ENCODE measurements at regions not wholly inside any gene's neighbourhood (a gene's known extent, or its start where the extent isn't known, plus 50 kb on each side); places are given as distances from the start of the nearest gene placed in this dataset.

GRCh38 chr15:35723852-35724251 is 177.9 kb upstream of the DPH6 start:
- H3K4me1 ChIP-seq (ENCODE audit: control insufficient read depth, insufficient read depth, low read length): no peaks in the 10 kb centered on the region
- H3K27ac ChIP-seq (ENCODE audit: low read depth, low read length): no peak overlapping the region
- no peak overlapping the region for H3K4me3 ChIP-seq (ENCODE audit: low read length)
- no peak overlapping the region for H3K9ac ChIP-seq (ENCODE audit: low read length)
- H3K36me3 ChIP-seq (ENCODE audit: control insufficient read depth, insufficient read depth, low read length): no peaks in the 10 kb centered on the region
- no peaks in the 10 kb centered on the region for H3K27me3 ChIP-seq (ENCODE audit: control insufficient read depth, insufficient read depth, low read length)

- H3K27me3 ChIP-seq (ENCODE audit: control insufficient read depth, insufficient read depth, low read length): no peaks in the 10 kb centered on the region
- no peak overlapping the region for H3K9ac ChIP-seq (ENCODE audit: low read length)
- no peaks in the 10 kb centered on the region for H3K36me3 ChIP-seq (ENCODE audit: control insufficient read depth, insufficient read depth, low read length)
- H3K27ac ChIP-seq (ENCODE audit: low read depth, low read length): no peak overlapping the region
- no peaks in the 10 kb centered on the region for H3K4me1 ChIP-seq (ENCODE audit: control insufficient read depth, insufficient read depth, low read length)
- no peak overlapping the region for H3K4me3 ChIP-seq (ENCODE audit: low read length)
Measured at GRCh38 chr15:35724626-35725025, 178.7 kb upstream of the DPH6 start.

- no peaks in the 10 kb centered on the region for H3K4me1 ChIP-seq (ENCODE audit: control insufficient read depth, insufficient read depth, low read length)
- no peak overlapping the region for H3K4me3 ChIP-seq (ENCODE audit: low read length)
- H3K27ac ChIP-seq (ENCODE audit: low read depth, low read length): no peak overlapping the region
- H3K36me3 ChIP-seq (ENCODE audit: control insufficient read depth, insufficient read depth, low read length): no peaks in the 10 kb centered on the region
- H3K9ac ChIP-seq (ENCODE audit: low read length): no peak overlapping the region
- H3K27me3 ChIP-seq (ENCODE audit: control insufficient read depth, insufficient read depth, low read length): no peaks in the 10 kb centered on the region
Measured at GRCh38 chr15:35725353-35725752, 179.4 kb upstream of the DPH6 start.

GRCh38 chr15:35727627-35728026 is 181.7 kb upstream of the DPH6 start:
- Histone ChIP-seq H3K27me3 (ENCODE audit: control insufficient read depth, insufficient read depth, low read length) (no peaks in the 10 kb centered on the region), H3K4me1 (ENCODE audit: control insufficient read depth, insufficient read depth, low read length) (no peaks in the 10 kb centered on the region), H3K4me3 (ENCODE audit: low read length) (no peak overlapping the region), H3K27ac (ENCODE audit: low read depth, low read length) (no peak overlapping the region), H3K9ac (ENCODE audit: low read length) (no peak overlapping the region), H3K36me3 (ENCODE audit: control insufficient read depth, insufficient read depth, low read length) (no peaks in the 10 kb centered on the region)

GRCh38 chr15:35728219-35728940 is 182.4 kb upstream of the DPH6 start:
- no peak overlapping the region for H3K4me3 ChIP-seq (ENCODE audit: low read length)
- no peak overlapping the region for H3K9ac ChIP-seq (ENCODE audit: low read length)
- H3K4me1 ChIP-seq (ENCODE audit: control insufficient read depth, insufficient read depth, low read length): no peaks in the 10 kb centered on the region
- H3K27me3 ChIP-seq (ENCODE audit: control insufficient read depth, insufficient read depth, low read length): no peaks in the 10 kb centered on the region
- H3K27ac ChIP-seq (ENCODE audit: low read depth, low read length): no peak overlapping the region
- no peaks in the 10 kb centered on the region for H3K36me3 ChIP-seq (ENCODE audit: control insufficient read depth, insufficient read depth, low read length)

- H3K4me3 ChIP-seq (ENCODE audit: low read length): no peak overlapping the region
- no peak overlapping the region for H3K9ac ChIP-seq (ENCODE audit: low read length)
- H3K4me1 ChIP-seq (ENCODE audit: control insufficient read depth, insufficient read depth, low read length): no peaks in the 10 kb centered on the region
- no peaks in the 10 kb centered on the region for H3K27me3 ChIP-seq (ENCODE audit: control insufficient read depth, insufficient read depth, low read length)
- H3K36me3 ChIP-seq (ENCODE audit: control insufficient read depth, insufficient read depth, low read length): no peaks in the 10 kb centered on the region
- no peak overlapping the region for H3K27ac ChIP-seq (ENCODE audit: low read depth, low read length)
Measured at GRCh38 chr15:35736150-35736549, 190.2 kb upstream of the DPH6 start.

GRCh38 chr15:35737441-35737840 is 191.5 kb upstream of the DPH6 start:
- H3K4me1 ChIP-seq (ENCODE audit: control insufficient read depth, insufficient read depth, low read length): no peaks in the 10 kb centered on the region
- no peak overlapping the region for H3K9ac ChIP-seq (ENCODE audit: low read length)
- H3K4me3 ChIP-seq (ENCODE audit: low read length): no peak overlapping the region
- H3K36me3 ChIP-seq (ENCODE audit: control insufficient read depth, insufficient read depth, low read length): no peaks in the 10 kb centered on the region
- no peaks in the 10 kb centered on the region for H3K27me3 ChIP-seq (ENCODE audit: control insufficient read depth, insufficient read depth, low read length)
- H3K27ac ChIP-seq (ENCODE audit: low read depth, low read length): no peak overlapping the region

GRCh38 chr15:35738370-35738769 is 192.4 kb upstream of the DPH6 start:
- H3K9ac ChIP-seq (ENCODE audit: low read length): no peak overlapping the region
- no peak overlapping the region for H3K27ac ChIP-seq (ENCODE audit: low read depth, low read length)
- H3K36me3 ChIP-seq (ENCODE audit: control insufficient read depth, insufficient read depth, low read length): no peaks in the 10 kb centered on the region
- no peaks in the 10 kb centered on the region for H3K4me1 ChIP-seq (ENCODE audit: control insufficient read depth, insufficient read depth, low read length)
- no peak overlapping the region for H3K4me3 ChIP-seq (ENCODE audit: low read length)
- no peaks in the 10 kb centered on the region for H3K27me3 ChIP-seq (ENCODE audit: control insufficient read depth, insufficient read depth, low read length)

GRCh38 chr15:35740761-35741160 is 194.8 kb upstream of the DPH6 start:
- H3K9ac ChIP-seq (ENCODE audit: low read length): no peak overlapping the region
- no peaks in the 10 kb centered on the region for H3K27me3 ChIP-seq (ENCODE audit: control insufficient read depth, insufficient read depth, low read length)
- H3K36me3 ChIP-seq (ENCODE audit: control insufficient read depth, insufficient read depth, low read length): no peaks in the 10 kb centered on the region
- H3K4me3 ChIP-seq (ENCODE audit: low read length): no peak overlapping the region
- H3K4me1 ChIP-seq (ENCODE audit: control insufficient read depth, insufficient read depth, low read length): no peaks in the 10 kb centered on the region
- no peak overlapping the region for H3K27ac ChIP-seq (ENCODE audit: low read depth, low read length)

- H3K4me1 ChIP-seq (ENCODE audit: control insufficient read depth, insufficient read depth, low read length): no peaks in the 10 kb centered on the region
- no peaks in the 10 kb centered on the region for H3K36me3 ChIP-seq (ENCODE audit: control insufficient read depth, insufficient read depth, low read length)
- no peak overlapping the region for H3K9ac ChIP-seq (ENCODE audit: low read length)
Measured at GRCh38 chr15:35741395-35741794, 195.4 kb upstream of the DPH6 start.

GRCh38 chr15:35741881-35742280 is 195.9 kb upstream of the DPH6 start:
- H3K36me3 ChIP-seq (ENCODE audit: control insufficient read depth, insufficient read depth, low read length): no peaks in the 10 kb centered on the region
- no peaks in the 10 kb centered on the region for H3K4me1 ChIP-seq (ENCODE audit: control insufficient read depth, insufficient read depth, low read length)
- H3K9ac ChIP-seq (ENCODE audit: low read length): no peak overlapping the region
- H3K27me3 ChIP-seq (ENCODE audit: control insufficient read depth, insufficient read depth, low read length): no peaks in the 10 kb centered on the region
- H3K4me3 ChIP-seq (ENCODE audit: low read length): no peak overlapping the region
- no peak overlapping the region for H3K27ac ChIP-seq (ENCODE audit: low read depth, low read length)

More at GRCh38 chr15:35741395-35741794, 195.4 kb upstream of the DPH6 start:
- no peak overlapping the region for H3K27ac ChIP-seq (ENCODE audit: low read depth, low read length)
- H3K4me3 ChIP-seq (ENCODE audit: low read length): no peak overlapping the region
- H3K27me3 ChIP-seq (ENCODE audit: control insufficient read depth, insufficient read depth, low read length): no peaks in the 10 kb centered on the region

GRCh38 chr15:35743321-35743720 is 197.4 kb upstream of the DPH6 start:
- Histone ChIP-seq H3K27ac (ENCODE audit: low read depth, low read length) (no peak overlapping the region), H3K9ac (ENCODE audit: low read length) (no peak overlapping the region), H3K4me1 (ENCODE audit: control insufficient read depth, insufficient read depth, low read length) (no peaks in the 10 kb centered on the region), H3K4me3 (ENCODE audit: low read length) (no peak overlapping the region), H3K36me3 (ENCODE audit: control insufficient read depth, insufficient read depth, low read length) (no peaks in the 10 kb centered on the region), H3K27me3 (ENCODE audit: control insufficient read depth, insufficient read depth, low read length) (no peaks in the 10 kb centered on the region)

GRCh38 chr15:35746121-35746520 is 200.2 kb upstream of the DPH6 start:
- no peak overlapping the region for H3K4me3 ChIP-seq (ENCODE audit: low read length)
- H3K36me3 ChIP-seq (ENCODE audit: control insufficient read depth, insufficient read depth, low read length): no peaks in the 10 kb centered on the region
- no peak overlapping the region for H3K27ac ChIP-seq (ENCODE audit: low read depth, low read length)
- H3K9ac ChIP-seq (ENCODE audit: low read length): no peak overlapping the region
- H3K4me1 ChIP-seq (ENCODE audit: control insufficient read depth, insufficient read depth, low read length): no peaks in the 10 kb centered on the region
- H3K27me3 ChIP-seq (ENCODE audit: control insufficient read depth, insufficient read depth, low read length): no peaks in the 10 kb centered on the region
